ENCODE measurements at regions not wholly inside any gene's neighbourhood (a gene's known extent, or its start where the extent isn't known, plus 50 kb on each side); places are given as distances from the start of the nearest gene placed in this dataset.

- no peak for TF ChIP-seq EZH2 (IDR thresholded peaks at IDR 0.05)
- no peak for TF ChIP-seq POLR2AphosphoS5 (IDR thresholded peaks at IDR 0.05; ENCODE audit: borderline replicate concordance, low read depth, low read length)
- TF ChIP-seq FOXP2 (optimal IDR thresholded peaks at IDR 0.05; ENCODE audit: control extremely low read depth, extremely low read length, insufficient read depth) = no peak
These were observed 226.6 kb upstream of the ST6GAL2 start for GRCh38 chr2:107112561-107112960.
